GM12878 (cell line): ENCODE measurements at regions not wholly inside any gene's neighbourhood (a gene's known extent, or its start where the extent isn't known, plus 50 kb on each side); places are given as distances from the start of the nearest gene placed in this dataset.

Experiments
- ATAC-seq: fragments of 200-7000 bp; cut with Tn5 transposase; 3 replicates; pipeline ENCODE4 v1.9.1; 2020; ENCODE audit warnings: mild to moderate bottlenecking, moderate library complexity
- BruUV-seq: library from RNA; stranded (reverse); fragments of 400-500 nt; replicated peaks from 2 replicates; lab custom pipeline; 2021; lab: Mats Ljungman, UMichigan
- CTCF ChIA-PET: fragments of 300-600 bp; sonication (Branson Sonifier 250); formaldehyde crosslinking; extraction: SDS; loops from one replicate; lab custom pipeline; 2021; ENCODE audit warnings: inconsistent platforms; lab: Yijun Ruan, JAX
- POLR2A ChIA-PET: fragments of 350-600 bp; formaldehyde crosslinking; extraction: SDS; loops from one replicate; lab custom pipeline; 2021; ENCODE audit warnings: inconsistent platforms; lab: Charles Lee
- RAD21 ChIA-PET: fragments of 300-600 bp; sonication (Branson Sonifier 250); formaldehyde crosslinking; loops from one replicate; lab custom pipeline; 2023; ENCODE audit warnings: antibody characterized with exemption; ENCODE audit not compliant: unreplicated experiment; lab: Charles Lee
- SMC1A ChIA-PET: fragments of 300-600 bp; sonication (Branson Sonifier 250); formaldehyde crosslinking; loops from one replicate; lab custom pipeline; 2023; ENCODE audit not compliant: unreplicated experiment, uncharacterized antibody; lab: Charles Lee
- DNase-seq: peaks from one replicate; pipeline ENCODE4 v3.0.0-alpha.2; 2011; ENCODE audit warnings: low read depth, low spot score
- FAIRE-seq: peaks from 3 replicates; lab custom pipeline; 2011; peaks lifted over from hg19 to GRCh38; lab: Jason Lieb, UNC
- H2AFZ ChIP-seq: 2 replicates; pipeline ENCODE4 v1.6.0; 2011; ENCODE audit warnings: low read depth, low read length, control low read depth; ENCODE audit not compliant: control insufficient read depth
- H3K27ac ChIP-seq: 2 replicates; pipeline ENCODE4 v1.5.1; 2011; ENCODE audit warnings: control low read depth; ENCODE audit not compliant: control insufficient read depth, insufficient read depth
- H3K27me3 ChIP-seq, 2 experiments: replicated peaks in 1 of 2; 2 replicates each; pipeline versions ENCODE4 v1.6.0 to v1.6.1; 2011; ENCODE audit warnings: low read length in 1 of 2; ENCODE audit not compliant: control insufficient read depth in 2 of 2, insufficient read depth in 2 of 2
- H3K36me3 ChIP-seq, 2 experiments: 2 replicates each; pipeline ENCODE4 v1.5.1; 2011; ENCODE audit warnings: low read length in 1 of 2; ENCODE audit not compliant: control insufficient read depth in 2 of 2, insufficient read depth in 2 of 2
- H3K4me1 ChIP-seq: 2 replicates; pipeline ENCODE4 v1.6.1; 2011; ENCODE audit warnings: mild to moderate bottlenecking, low read length, moderate library complexity, mixed read lengths; ENCODE audit not compliant: control insufficient read depth, insufficient read depth
- H3K4me2 ChIP-seq: 2 replicates; pipeline ENCODE4 v1.6.0; 2011; ENCODE audit warnings: control low read depth; ENCODE audit not compliant: control insufficient read depth, insufficient read depth
- H3K4me3 ChIP-seq: fragments of 200-600 bp; sonication (generic); 2 replicates; pipeline ENCODE4 v1.5.1; 2016
- H3K79me2 ChIP-seq: 2 replicates; pipeline ENCODE4 v1.6.0; 2011; ENCODE audit warnings: low read length; ENCODE audit not compliant: control insufficient read depth, insufficient read depth
- H3K9ac ChIP-seq: 2 replicates; pipeline ENCODE4 v1.8.0; 2011; ENCODE audit warnings: low read length, control low read depth, mixed read lengths; ENCODE audit not compliant: control insufficient read depth, insufficient read depth
- H3K9me3 ChIP-seq: replicated peaks from 3 replicates; pipeline ENCODE4 v1.5.1; 2011; ENCODE audit warnings: mild to moderate bottlenecking, low read length; ENCODE audit not compliant: control insufficient read depth, insufficient read depth
- H4K20me1 ChIP-seq: 2 replicates; pipeline ENCODE4 v1.6.0; 2011; ENCODE audit not compliant: control insufficient read depth, insufficient read depth
- BACH1 ChIP-seq: fragments of 450-650 bp; IDR thresholded peaks from 2 replicates; pipeline ENCODE4 v1.6.1; 2017; ENCODE audit warnings: mild to moderate bottlenecking, borderline replicate concordance
- CBX3 ChIP-seq: fragments of 200-600 bp; sonication (generic); IDR thresholded peaks from 2 replicates; pipeline ENCODE4 v1.6.1; 2016; ENCODE audit warnings: low read depth, borderline replicate concordance
- E4F1 ChIP-seq: fragments of 450-650 bp; IDR thresholded peaks from 2 replicates; pipeline ENCODE4 v1.6.1; 2018; ENCODE audit warnings: borderline replicate concordance, mild to moderate bottlenecking; ENCODE audit not compliant: partially characterized antibody
- FOXK2 ChIP-seq: fragments of 450-650 bp; IDR thresholded peaks from 2 replicates; pipeline ENCODE4 v1.6.1; 2017; ENCODE audit warnings: mild to moderate bottlenecking, moderate library complexity
- MTA2 ChIP-seq: fragments of 450-650 bp; IDR thresholded peaks from 2 replicates; pipeline ENCODE4 v1.6.1; 2016; ENCODE audit warnings: low read depth, mild to moderate bottlenecking, moderate library complexity
- MTA3 ChIP-seq: IDR thresholded peaks from 2 replicates; pipeline ENCODE4 v1.6.1; 2012; ENCODE audit warnings: low read length, inconsistent platforms, borderline replicate concordance
- NFYB ChIP-seq: IDR thresholded peaks from 2 replicates; pipeline ENCODE4 v1.6.1; 2011; ENCODE audit warnings: low read depth, mild to moderate bottlenecking, low read length, improper control_type of control experiment, moderate library complexity; ENCODE audit not compliant: insufficient read depth
- PAX5 ChIP-seq: IDR thresholded peaks from 2 replicates; pipeline ENCODE4 v1.6.1; 2011; ENCODE audit warnings: low read depth, low read length, borderline replicate concordance
- POLR2A ChIP-seq: IDR thresholded peaks from 2 replicates; pipeline ENCODE4 v1.6.1; 2011; ENCODE audit warnings: low read depth, mild to moderate bottlenecking, low read length
- POLR2AphosphoS5 ChIP-seq: IDR thresholded peaks from 2 replicates; pipeline ENCODE4 v1.6.1; 2011; ENCODE audit warnings: mild to moderate bottlenecking, low read length, inconsistent platforms
- RUNX3 ChIP-seq: IDR thresholded peaks from 2 replicates; pipeline ENCODE4 v1.6.1; 2012; ENCODE audit warnings: low read length, inconsistent platforms
- STAT1 ChIP-seq: fragments of 450-650 bp; conservative IDR thresholded peaks from 2 replicates; pipeline ENCODE4 v1.6.1; 2014; ENCODE audit warnings: antibody characterized with exemption, mild to moderate bottlenecking
- ZZZ3 ChIP-seq: IDR thresholded peaks from 2 replicates; pipeline ENCODE4 v1.6.1; 2011; ENCODE audit warnings: low read depth; ENCODE audit not compliant: control insufficient read depth, insufficient read length
- WGBS: methylation state at CpG from one replicate; pipeline ENCODE4 v1.1.6; 2016; ENCODE audit warnings: low lambda C conversion rate; ENCODE audit not compliant: insufficient replicate concordance, insufficient coverage; ENCODE audit errors: missing lambda C conversion rate; 5-methylcytosine and 5-hydroxymethylcytosine counted together
- in situ Hi-C: fragments of 300-500 bp; cut with MboI; formaldehyde crosslinking; loops from 9 replicates; pipeline ENCODE4 v1.14.3; 2018; ENCODE audit warnings: mixed read lengths
- intact Hi-C: fragments of 100-400 bp; cut with micrococcal nuclease; formaldehyde crosslinking; loops from one replicate; pipeline ENCODE4 v1.14.2; 2022; ENCODE audit not compliant: unreplicated experiment
- TF ChIP-seq, protein P1 (sequence below): fragments of 450-650 bp; IDR thresholded peaks from 2 replicates; pipeline ENCODE4 v1.6.1; 2016; ENCODE audit warnings: mild to moderate bottlenecking, moderate library complexity, borderline replicate concordance

DNA sequence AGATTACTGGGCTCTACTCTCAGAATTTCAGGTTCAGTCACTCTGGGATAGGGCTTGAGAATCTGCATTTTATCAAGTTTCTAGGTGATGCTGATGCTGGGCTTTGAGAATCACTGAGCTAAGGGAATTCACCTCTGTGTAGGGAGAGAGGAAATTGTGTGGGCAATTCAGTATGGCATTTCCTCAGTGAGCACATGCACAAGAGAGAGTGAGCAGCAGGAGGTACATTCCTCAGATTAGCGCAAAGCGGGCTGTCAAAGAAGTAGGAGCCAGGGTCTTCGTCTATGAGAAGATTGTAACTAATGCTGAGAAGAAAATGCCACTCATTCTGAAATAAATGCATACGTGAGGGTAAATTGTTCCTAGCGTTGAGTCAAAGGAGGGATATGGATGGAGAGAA lies 175.9 kb downstream of the KIF4B start:
- DNase-seq = no peak
- Histone ChIP-seq H2AFZ (no peak overlapping the region), H3K79me2 (no peaks in the 10 kb centered on the region), H3K27me3 (no peaks in the 10 kb centered on the region), H3K4me2 (no peak overlapping the region), H4K20me1 (no peaks in the 10 kb centered on the region), H3K9me3 (no peaks in the 10 kb centered on the region)
- FAIRE-seq = no peak
- RAD21 ChIA-PET = no interaction called here
- POLR2A ChIA-PET = no interaction called here
- WGBS = 65% methylated on average over 5 of the region's 5 CpGs
- TF ChIP-seq E4F1 (no peak), BACH1 (no peak), FOXK2 (no peak), STAT1 (no peak), MTA3 (no peak), CBX3 (no peak), POLR2AphosphoS5 (no peak), MTA2 (no peak), POLR2A (no peak), ZZZ3 (no peak), PAX5 (no peak), RUNX3 (no peak), NFYB (no peak)
- TF ChIP-seq, protein P1, sequence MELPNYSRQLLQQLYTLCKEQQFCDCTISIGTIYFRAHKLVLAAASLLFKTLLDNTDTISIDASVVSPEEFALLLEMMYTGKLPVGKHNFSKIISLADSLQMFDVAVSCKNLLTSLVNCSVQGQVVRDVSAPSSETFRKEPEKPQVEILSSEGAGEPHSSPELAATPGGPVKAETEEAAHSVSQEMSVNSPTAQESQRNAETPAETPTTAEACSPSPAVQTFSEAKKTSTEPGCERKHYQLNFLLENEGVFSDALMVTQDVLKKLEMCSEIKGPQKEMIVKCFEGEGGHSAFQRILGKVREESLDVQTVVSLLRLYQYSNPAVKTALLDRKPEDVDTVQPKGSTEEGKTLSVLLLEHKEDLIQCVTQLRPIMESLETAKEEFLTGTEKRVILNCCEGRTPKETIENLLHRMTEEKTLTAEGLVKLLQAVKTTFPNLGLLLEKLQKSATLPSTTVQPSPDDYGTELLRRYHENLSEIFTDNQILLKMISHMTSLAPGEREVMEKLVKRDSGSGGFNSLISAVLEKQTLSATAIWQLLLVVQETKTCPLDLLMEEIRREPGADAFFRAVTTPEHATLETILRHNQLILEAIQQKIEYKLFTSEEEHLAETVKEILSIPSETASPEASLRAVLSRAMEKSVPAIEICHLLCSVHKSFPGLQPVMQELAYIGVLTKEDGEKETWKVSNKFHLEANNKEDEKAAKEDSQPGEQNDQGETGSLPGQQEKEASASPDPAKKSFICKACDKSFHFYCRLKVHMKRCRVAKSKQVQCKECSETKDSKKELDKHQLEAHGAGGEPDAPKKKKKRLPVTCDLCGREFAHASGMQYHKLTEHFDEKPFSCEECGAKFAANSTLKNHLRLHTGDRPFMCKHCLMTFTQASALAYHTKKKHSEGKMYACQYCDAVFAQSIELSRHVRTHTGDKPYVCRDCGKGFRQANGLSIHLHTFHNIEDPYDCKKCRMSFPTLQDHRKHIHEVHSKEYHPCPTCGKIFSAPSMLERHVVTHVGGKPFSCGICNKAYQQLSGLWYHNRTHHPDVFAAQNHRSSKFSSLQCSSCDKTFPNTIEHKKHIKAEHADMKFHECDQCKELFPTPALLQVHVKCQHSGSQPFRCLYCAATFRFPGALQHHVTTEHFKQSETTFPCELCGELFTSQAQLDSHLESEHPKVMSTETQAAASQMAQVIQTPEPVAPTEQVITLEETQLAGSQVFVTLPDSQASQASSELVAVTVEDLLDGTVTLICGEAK = no peak
- TF ChIP-seq, all 136 proteins: peak for 0
- Histone ChIP-seq H3K36me3 (no peaks in the 10 kb centered on the region), H3K4me1 (no peaks in the 10 kb centered on the region), H3K4me3 (no peak overlapping the region), H3K27ac (no peak overlapping the region), H3K9ac (no peak overlapping the region)
- CTCF ChIA-PET = no interaction called here
- SMC1A ChIA-PET = no interaction called here
- in situ Hi-C loops (no loop called here), intact Hi-C loops (no loop called here)
- BruUV-seq = no TSS peak
- ATAC-seq = no peak
